Esophagus muscularis mucosa (tissue), 4 donors: ENCODE measurements at regions not wholly inside any gene's neighbourhood (a gene's known extent, or its start where the extent isn't known, plus 50 kb on each side); places are given as distances from the start of the nearest gene placed in this dataset.
"Not testable (repeated sequence)": the region's sequence is repeated elsewhere in the genome, so short reads cannot be mapped to it uniquely, and the experiment has no call there.

ENCODE experiments used
- DNase-seq: peaks from one replicate; pipeline ENCODE4 v3.0.0-alpha.2; 2017; ENCODE audit errors: extremely low spot score
- H3K27ac ChIP-seq, 4 donors: fragments of 200-600 bp; sonication (generic); replicated peaks in 1 of 4; 1 replicate in 3 of 4; 2 replicates in 1 of 4; pipeline ENCODE4 v1.5.1; 2016 to 2019; ENCODE audit warnings: mild to moderate bottlenecking in 1 of 4
- H3K27me3 ChIP-seq, 4 donors: fragments of 200-600 bp; sonication (generic); one replicate each; pipeline versions ENCODE4 v1.5.1 to v1.6.0; 2016 to 2019
- H3K36me3 ChIP-seq, 4 donors: fragments of 200-600 bp; sonication (generic); one replicate each; pipeline ENCODE4 v1.5.1; 2016 to 2019
- H3K4me1 ChIP-seq, 4 donors: fragments of 200-600 bp; sonication (generic); one replicate each; pipeline ENCODE4 v1.5.1; 2016 to 2019
- H3K4me3 ChIP-seq, 4 donors: fragments of 200-600 bp; sonication (generic); 1 replicate in 2 of 4; 2 replicates in 2 of 4; pipeline ENCODE4 v1.5.1; 2016 to 2019; ENCODE audit warnings: mild to moderate bottlenecking in 4 of 4, moderate library complexity in 1 of 4
- H3K9me3 ChIP-seq, 4 donors: fragments of 200-600 bp; sonication (generic); 1 replicate in 3 of 4; 2 replicates in 1 of 4; pipeline ENCODE4 v1.5.1; 2016 to 2019
- EP300 ChIP-seq: sonication (generic); formaldehyde crosslinking; IDR thresholded peaks from one replicate; pipeline ENCODE4 v1.6.1; 2017; ENCODE audit warnings: antibody characterized with exemption
- POLR2A ChIP-seq: fragments of 450-650 bp; IDR thresholded peaks from one replicate; pipeline ENCODE4 v1.6.1; 2017; ENCODE audit warnings: antibody characterized with exemption, moderate library complexity, mild to moderate bottlenecking, low read depth
- POLR2AphosphoS5 ChIP-seq, 2 donors: sonication (generic); formaldehyde crosslinking; IDR thresholded peaks; one replicate each; pipeline ENCODE4 v1.6.1; 2017; ENCODE audit warnings: antibody characterized with exemption in 2 of 2
- WGBS: methylation state at CpG from one replicate; pipeline ENCODE4 v1.1.5; 2018; 5-methylcytosine and 5-hydroxymethylcytosine counted together
- intact Hi-C: fragments of 100-400 bp; cut with DNase I; formaldehyde crosslinking; loops from one replicate; pipeline ENCODE4 v1.15.1; 2023
- TF ChIP-seq, protein P1 (sequence below), 3 experiments: fragments of 200-600 bp in 2 of 3; fragments of 450-650 bp in 1 of 3; sonication (generic) in 2 of 3; IDR thresholded peaks; one replicate each; pipeline ENCODE4 v1.5.1; 2017 to 2019; ENCODE audit warnings: antibody characterized with exemption in 3 of 3, mild to moderate bottlenecking in 2 of 3, moderate library complexity in 1 of 3

DNA sequence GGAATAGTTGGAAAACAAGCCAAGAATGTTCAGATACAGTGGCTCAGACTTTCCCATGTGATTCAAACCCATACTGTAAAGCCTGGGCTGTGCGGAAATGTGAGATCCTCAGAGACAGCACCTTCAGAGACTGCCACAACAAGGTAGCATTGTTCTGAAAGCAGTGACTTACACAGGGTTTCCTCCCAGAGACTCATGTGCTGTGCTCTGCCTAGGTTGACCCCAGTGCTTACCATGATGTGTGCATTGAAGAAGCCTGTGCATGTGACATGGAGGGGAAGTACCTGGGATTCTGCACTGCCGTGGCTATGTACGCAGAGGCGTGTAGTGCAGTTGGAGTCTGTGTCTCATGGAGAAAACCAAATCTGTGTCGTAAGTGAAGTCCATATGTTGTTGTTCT is 219.4 kb downstream of the LRRK2 start:
- intact Hi-C loops, result no loop called here
- no peaks in the 10 kb centered on the region for H3K9me3 ChIP-seq
- no peaks in the 10 kb centered on the region for H3K36me3 ChIP-seq
- no peak overlapping the region for H3K4me3 ChIP-seq
- DNase-seq, result no peak
- no peaks in the 10 kb centered on the region for H3K4me1 ChIP-seq
- no peak for TF ChIP-seq POLR2AphosphoS5 (IDR thresholded peaks at IDR 0.05)
- no peak for TF ChIP-seq POLR2A
- TF ChIP-seq, protein P1, sequence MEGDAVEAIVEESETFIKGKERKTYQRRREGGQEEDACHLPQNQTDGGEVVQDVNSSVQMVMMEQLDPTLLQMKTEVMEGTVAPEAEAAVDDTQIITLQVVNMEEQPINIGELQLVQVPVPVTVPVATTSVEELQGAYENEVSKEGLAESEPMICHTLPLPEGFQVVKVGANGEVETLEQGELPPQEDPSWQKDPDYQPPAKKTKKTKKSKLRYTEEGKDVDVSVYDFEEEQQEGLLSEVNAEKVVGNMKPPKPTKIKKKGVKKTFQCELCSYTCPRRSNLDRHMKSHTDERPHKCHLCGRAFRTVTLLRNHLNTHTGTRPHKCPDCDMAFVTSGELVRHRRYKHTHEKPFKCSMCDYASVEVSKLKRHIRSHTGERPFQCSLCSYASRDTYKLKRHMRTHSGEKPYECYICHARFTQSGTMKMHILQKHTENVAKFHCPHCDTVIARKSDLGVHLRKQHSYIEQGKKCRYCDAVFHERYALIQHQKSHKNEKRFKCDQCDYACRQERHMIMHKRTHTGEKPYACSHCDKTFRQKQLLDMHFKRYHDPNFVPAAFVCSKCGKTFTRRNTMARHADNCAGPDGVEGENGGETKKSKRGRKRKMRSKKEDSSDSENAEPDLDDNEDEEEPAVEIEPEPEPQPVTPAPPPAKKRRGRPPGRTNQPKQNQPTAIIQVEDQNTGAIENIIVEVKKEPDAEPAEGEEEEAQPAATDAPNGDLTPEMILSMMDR (IDR thresholded peaks at IDR 0.05), result no peak
- no peak for TF ChIP-seq EP300
- no peaks in the 10 kb centered on the region for H3K27me3 ChIP-seq
- WGBS, result 94% methylated on average over 5 of the region's 5 CpGs
- no peak overlapping the region for H3K27ac ChIP-seq

DNA sequence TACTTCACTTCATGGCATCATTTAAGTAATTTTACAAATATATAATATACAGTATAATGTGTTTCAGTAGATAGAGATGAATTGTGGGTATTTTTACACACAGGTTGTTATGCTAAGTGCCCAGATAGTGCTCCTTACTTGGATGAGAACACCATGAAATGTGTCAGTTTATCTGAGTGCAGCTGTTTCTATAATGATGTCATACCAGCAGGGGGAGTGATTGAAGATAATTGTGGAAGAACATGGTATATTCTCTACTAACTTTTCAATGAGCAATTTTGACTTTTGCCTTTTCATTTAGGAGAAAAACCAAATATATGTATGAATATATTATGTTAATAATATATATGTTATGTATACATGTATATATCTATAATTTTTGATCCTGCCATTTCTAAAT is 221.6 kb downstream of the LRRK2 start:
- intact Hi-C loops, result no loop called here
- H3K27me3 ChIP-seq, result no peaks in the 10 kb centered on the region
- TF ChIP-seq, protein P1 (IDR thresholded peaks at IDR 0.05), result peak in 2 of 3 experiments; percentile 10 to 29
- TF ChIP-seq POLR2A, result no peak
- no peaks in the 10 kb centered on the region for H3K36me3 ChIP-seq
- H3K4me1 ChIP-seq, result no peaks in the 10 kb centered on the region
- no peak overlapping the region for H3K4me3 ChIP-seq
- H3K27ac ChIP-seq, result no peak overlapping the region
- H3K9me3 ChIP-seq, result no peaks in the 10 kb centered on the region
- no peak for DNase-seq

DNA sequence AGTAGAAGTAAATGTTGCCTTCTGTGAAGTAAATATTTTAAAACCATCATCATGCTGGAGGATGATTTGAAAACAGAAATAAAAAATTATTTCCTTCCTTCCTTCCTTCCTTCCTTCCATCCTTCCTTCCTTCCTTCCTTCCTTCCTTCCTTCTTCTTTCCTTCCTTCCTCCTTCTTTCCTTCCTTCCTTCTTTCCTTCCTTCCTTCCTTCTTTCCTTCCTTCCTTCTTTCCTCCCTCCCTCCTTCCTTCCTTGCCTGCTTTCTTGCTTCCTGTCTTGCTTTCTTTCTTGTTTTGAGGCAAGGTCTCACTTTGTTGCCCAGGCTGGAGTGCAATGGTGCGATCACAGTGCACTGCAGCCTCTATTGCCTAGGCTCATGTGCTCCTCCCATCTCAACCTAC is 223.7 kb downstream of the LRRK2 start:
- intact Hi-C loops, H3K36me3 ChIP-seq, DNase-seq, H3K4me1 ChIP-seq, H3K9me3 ChIP-seq, H3K27ac ChIP-seq, H3K4me3 ChIP-seq, H3K27me3 ChIP-seq: not testable (repeated sequence)
- 96% methylated on average over 1 of the region's 1 CpG for WGBS

DNA sequence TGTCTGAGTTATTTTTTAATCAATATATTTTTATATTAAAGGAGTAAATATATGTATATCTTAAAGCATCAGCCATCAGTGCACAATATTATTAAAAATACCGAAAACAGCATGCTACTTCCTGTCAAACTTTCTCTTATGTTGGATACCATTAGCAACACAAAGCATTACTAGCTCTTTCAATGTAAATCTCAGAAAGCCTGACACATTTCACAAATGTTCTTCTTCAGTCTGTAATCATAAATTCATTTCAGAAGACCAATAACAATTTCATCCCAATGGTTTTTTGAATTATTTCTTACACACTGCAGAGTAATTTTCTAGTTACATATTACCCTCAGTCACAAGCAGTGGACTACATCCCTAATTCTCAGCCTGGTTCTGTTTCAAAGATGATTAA is 226.9 kb downstream of the LRRK2 start:
- DNase-seq, result no peak
- no peaks in the 10 kb centered on the region for H3K27me3 ChIP-seq
- no peaks in the 10 kb centered on the region for H3K9me3 ChIP-seq
- no peak overlapping the region for H3K4me3 ChIP-seq
- no peaks in the 10 kb centered on the region for H3K36me3 ChIP-seq
- WGBS, result 89% methylated on average over 1 of the region's 1 CpG
- TF ChIP-seq, protein P1 (IDR thresholded peaks at IDR 0.05), result no peak
- no peak for TF ChIP-seq POLR2AphosphoS5 (IDR thresholded peaks at IDR 0.05)
- TF ChIP-seq POLR2A, result no peak
- TF ChIP-seq EP300, result no peak
- H3K27ac ChIP-seq, result no peak overlapping the region
- no peaks in the 10 kb centered on the region for H3K4me1 ChIP-seq
- intact Hi-C loops, result no loop called here

DNA sequence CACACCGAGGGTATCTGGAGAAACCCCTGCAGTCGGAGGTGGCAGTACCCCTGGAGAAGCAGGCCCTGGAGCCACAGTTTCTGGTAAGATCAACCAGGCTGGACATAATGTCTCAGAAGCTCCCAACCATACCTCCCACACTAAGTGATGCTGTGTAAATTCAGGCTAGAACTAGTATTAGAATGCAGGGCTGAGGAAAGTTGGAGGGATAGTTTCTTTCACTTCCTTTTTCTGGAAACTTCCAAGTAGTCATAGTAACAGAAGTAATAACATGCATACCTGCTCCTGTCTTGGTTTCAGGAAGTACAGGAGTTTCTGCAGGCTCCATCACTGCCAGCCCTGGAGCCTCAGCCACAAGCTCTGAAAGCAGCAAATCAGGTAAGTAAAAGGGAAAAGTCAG is 228.1 kb upstream of the CNTN1 start:
- no peak overlapping the region for H3K27ac ChIP-seq
- H3K4me1 ChIP-seq, result no peaks in the 10 kb centered on the region
- H3K36me3 ChIP-seq, result no peaks in the 10 kb centered on the region
- intact Hi-C loops, result no loop called here
- no peaks in the 10 kb centered on the region for H3K9me3 ChIP-seq
- H3K27me3 ChIP-seq, result no peaks in the 10 kb centered on the region
- 65% methylated on average over 2 of the region's 2 CpGs for WGBS
- H3K4me3 ChIP-seq, result no peak overlapping the region
- DNase-seq, result no peak
- no peak for TF ChIP-seq POLR2AphosphoS5 (IDR thresholded peaks at IDR 0.05)
- TF ChIP-seq, protein P1 (IDR thresholded peaks at IDR 0.05), result no peak
- no peak for TF ChIP-seq EP300
- no peak for TF ChIP-seq POLR2A
